ENCODE measurements at regions not wholly inside any gene's neighbourhood (a gene's known extent, or its start where the extent isn't known, plus 50 kb on each side); places are given as distances from the start of the nearest gene placed in this dataset.

DNA sequence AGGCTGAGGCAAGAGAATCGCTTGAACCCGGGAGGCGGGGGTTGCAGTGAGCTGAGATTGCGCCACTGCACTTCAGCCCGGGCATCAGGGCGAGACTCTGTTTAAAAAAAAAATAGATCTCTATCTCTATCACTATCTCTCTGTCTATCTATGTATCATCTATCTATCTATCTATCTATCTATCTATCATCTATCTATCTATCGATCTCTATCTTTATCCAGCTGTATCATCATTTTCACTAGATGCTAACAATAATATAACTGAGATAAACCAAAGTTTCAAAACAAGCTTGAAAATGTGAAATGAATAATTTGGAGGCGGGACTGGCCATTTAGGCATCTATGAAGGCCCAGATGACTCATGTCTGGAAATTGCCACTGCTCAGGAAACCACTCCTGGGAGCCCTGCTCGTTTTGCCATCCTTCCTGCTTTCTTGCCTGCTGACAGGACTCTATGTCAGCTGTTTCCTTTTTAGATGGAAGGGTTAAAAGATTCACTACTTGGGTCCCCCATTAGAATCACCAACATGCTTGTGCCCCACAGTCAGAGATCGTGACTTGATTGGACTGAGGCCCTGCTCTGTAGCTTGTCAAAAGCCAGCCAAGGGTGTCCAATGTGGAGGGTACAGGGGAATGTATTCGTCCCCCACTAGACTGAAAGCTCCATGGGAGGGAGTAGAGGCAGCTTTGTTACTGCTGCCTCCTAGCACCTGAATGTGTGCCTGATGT is 61.7 kb downstream of the UTRN start:
- no peak for TF ChIP-seq YY1 (IDR thresholded peaks at IDR 0.05; ENCODE audit: insufficient read depth, insufficient read length)
- no peak for TF ChIP-seq SUZ12 (IDR thresholded peaks at IDR 0.05; ENCODE audit: extremely low read depth, insufficient read depth, insufficient read length)
- no peak for TF ChIP-seq ZNF274 (IDR thresholded peaks at IDR 0.05; ENCODE audit: low read depth, low read length)

Data from NT2/D1 (cell line).